ENCODE measurements at regions not wholly inside any gene's neighbourhood (a gene's known extent, or its start where the extent isn't known, plus 50 kb on each side); places are given as distances from the start of the nearest gene placed in this dataset.

DNA sequence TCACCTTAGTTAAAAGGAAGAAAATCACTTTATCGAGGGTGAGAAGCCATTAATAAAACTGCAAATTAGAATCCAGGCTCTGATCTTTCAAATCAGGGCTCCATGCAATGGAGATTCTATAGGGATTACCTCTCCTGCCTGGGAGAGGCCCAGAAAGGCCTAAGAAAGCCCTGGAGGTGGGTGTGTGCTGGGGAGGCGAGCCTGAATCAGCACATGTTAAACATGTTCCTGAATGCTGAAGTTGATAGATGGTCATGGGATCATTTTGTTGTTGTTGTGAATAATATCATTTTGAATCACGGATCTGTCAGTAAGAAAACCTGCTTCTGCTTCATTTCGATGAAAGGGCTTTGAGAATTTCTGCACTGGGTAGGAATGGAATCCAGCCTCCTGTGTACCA is 254.3 kb downstream of the ACKR3 start (continued):
- TF ChIP-seq, protein P1, sequence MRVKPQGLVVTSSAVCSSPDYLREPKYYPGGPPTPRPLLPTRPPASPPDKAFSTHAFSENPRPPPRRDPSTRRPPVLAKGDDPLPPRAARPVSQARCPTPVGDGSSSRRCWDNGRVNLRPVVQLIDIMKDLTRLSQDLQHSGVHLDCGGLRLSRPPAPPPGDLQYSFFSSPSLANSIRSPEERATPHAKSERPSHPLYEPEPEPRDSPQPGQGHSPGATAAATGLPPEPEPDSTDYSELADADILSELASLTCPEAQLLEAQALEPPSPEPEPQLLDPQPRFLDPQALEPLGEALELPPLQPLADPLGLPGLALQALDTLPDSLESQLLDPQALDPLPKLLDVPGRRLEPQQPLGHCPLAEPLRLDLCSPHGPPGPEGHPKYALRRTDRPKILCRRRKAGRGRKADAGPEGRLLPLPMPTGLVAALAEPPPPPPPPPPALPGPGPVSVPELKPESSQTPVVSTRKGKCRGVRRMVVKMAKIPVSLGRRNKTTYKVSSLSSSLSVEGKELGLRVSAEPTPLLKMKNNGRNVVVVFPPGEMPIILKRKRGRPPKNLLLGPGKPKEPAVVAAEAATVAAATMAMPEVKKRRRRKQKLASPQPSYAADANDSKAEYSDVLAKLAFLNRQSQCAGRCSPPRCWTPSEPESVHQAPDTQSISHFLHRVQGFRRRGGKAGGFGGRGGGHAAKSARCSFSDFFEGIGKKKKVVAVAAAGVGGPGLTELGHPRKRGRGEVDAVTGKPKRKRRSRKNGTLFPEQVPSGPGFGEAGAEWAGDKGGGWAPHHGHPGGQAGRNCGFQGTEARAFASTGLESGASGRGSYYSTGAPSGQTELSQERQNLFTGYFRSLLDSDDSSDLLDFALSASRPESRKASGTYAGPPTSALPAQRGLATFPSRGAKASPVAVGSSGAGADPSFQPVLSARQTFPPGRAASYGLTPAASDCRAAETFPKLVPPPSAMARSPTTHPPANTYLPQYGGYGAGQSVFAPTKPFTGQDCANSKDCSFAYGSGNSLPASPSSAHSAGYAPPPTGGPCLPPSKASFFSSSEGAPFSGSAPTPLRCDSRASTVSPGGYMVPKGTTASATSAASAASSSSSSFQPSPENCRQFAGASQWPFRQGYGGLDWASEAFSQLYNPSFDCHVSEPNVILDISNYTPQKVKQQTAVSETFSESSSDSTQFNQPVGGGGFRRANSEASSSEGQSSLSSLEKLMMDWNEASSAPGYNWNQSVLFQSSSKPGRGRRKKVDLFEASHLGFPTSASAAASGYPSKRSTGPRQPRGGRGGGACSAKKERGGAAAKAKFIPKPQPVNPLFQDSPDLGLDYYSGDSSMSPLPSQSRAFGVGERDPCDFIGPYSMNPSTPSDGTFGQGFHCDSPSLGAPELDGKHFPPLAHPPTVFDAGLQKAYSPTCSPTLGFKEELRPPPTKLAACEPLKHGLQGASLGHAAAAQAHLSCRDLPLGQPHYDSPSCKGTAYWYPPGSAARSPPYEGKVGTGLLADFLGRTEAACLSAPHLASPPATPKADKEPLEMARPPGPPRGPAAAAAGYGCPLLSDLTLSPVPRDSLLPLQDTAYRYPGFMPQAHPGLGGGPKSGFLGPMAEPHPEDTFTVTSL (CRISPR knock-in tag; IDR thresholded peaks at IDR 0.05; ENCODE audit: borderline replicate concordance) = no peak
- no peak for TF ChIP-seq SUZ12 (IDR thresholded peaks at IDR 0.05; ENCODE audit: low read depth, low read length)
- TF ChIP-seq RAD21 (CRISPR knock-in tag; IDR thresholded peaks at IDR 0.05) = no peak

DNA sequence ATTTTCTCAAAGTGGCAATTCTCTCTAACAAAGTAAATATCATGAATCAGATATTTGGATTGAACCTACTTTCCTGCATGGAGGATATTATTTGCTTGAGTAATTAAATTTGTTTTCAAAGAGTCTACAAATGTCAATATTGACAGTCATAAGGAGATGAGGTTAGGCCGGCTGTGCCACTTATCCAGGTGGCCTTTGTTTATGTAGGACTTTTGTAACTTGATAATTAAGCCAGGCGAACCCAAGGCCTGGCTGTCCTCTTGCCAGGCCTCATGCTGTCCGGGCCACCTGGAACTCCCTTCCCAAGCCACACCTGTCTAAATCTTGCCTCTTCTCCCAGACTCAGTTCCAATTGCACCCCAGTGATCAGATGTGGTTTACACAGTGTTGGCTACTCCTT is 255.2 kb downstream of the ACKR3 start:
- no peak overlapping the region for H2AFZ ChIP-seq (ENCODE audit: low read length)
- H3K27ac ChIP-seq (ENCODE audit: extremely low read length, insufficient read depth, low read length) = no peak overlapping the region
- ChIA-PET POLR2A (no interaction called here), CTCF (ENCODE audit: low intra/inter-chr PET ratio, low total read pairs) (no interaction called here)
- ATAC-seq (no peak), FAIRE-seq (no peak), DNase-seq (ENCODE audit: low spot score) (no peak)
- H3K4me2 ChIP-seq (ENCODE audit: low read depth, low read length) = no peak overlapping the region
- TF ChIP-seq, protein P2, sequence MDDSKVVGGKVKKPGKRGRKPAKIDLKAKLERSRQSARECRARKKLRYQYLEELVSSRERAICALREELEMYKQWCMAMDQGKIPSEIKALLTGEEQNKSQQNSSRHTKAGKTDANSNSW (CRISPR knock-in tag; IDR thresholded peaks at IDR 0.05; ENCODE audit: borderline replicate concordance) = no peak
- TF ChIP-seq ZNF644 (CRISPR knock-in tag; IDR thresholded peaks at IDR 0.05; ENCODE audit: low read depth) (no peak), SALL1 (CRISPR knock-in tag; IDR thresholded peaks at IDR 0.05) (0 out of 2 replicates have a peak, but pooled peaks have one; percentile 10), MAFK (conservative IDR thresholded peaks at IDR 0.05 in 1 of 2, IDR thresholded peaks at IDR 0.05 in 1 of 2; ENCODE audit: low read length in 2 of 2) (0 out of 4 replicates have a peak, but pooled peaks of 1 of the 2 experiments have one; percentile 3)
- no peaks in the 10 kb centered on the region; a peak in 1 of 5 replicates for H3K27me3 ChIP-seq (ENCODE audit: control insufficient read depth in 1 of 2, insufficient read depth in 2 of 2, low read length in 2 of 2)
- no peak overlapping the region for H3K4me3 ChIP-seq (replicated peaks in 1 of 3; ENCODE audit: insufficient read depth in 1 of 3, low read depth in 2 of 3, low read length in 3 of 3)
- WGBS (ENCODE audit: low lambda C conversion rate) = 1% methylated on average over 3 of the region's 3 CpGs
- no peaks in the 10 kb centered on the region for H3K36me3 ChIP-seq (replicated peaks in 1 of 2; ENCODE audit: control insufficient read depth in 1 of 2, insufficient read depth in 2 of 2, low read length in 2 of 2)
- no peak overlapping the region for H3K9ac ChIP-seq (ENCODE audit: insufficient read depth, low read depth, low read length)
- intact Hi-C loops (cut with micrococcal nuclease; ENCODE audit: unreplicated experiment) = no loop called here
- in situ Hi-C loops (cut with HindIII; ENCODE audit: extremely low pct_ligation_motif_present, low pct_unique_long_range_greater_than_20kb) = no loop called here
- H4K20me1 ChIP-seq (ENCODE audit: insufficient read depth, low read length) = no peaks in the 10 kb centered on the region
- no TSS peak for BruUV-seq (replicated peaks)
- peaks cover 12% of the 10 kb centered on the region for H3K4me1 ChIP-seq (ENCODE audit: insufficient read depth, low read length)
- H3K79me2 ChIP-seq (ENCODE audit: insufficient read depth, low read length) = no peaks in the 10 kb centered on the region
- H3K9me3 ChIP-seq (ENCODE audit: low read length) = no peaks in the 10 kb centered on the region

Measured in HepG2 (cell line).